Esophagus mucosa (tissue), 1 donor: ENCODE measurements at regions not wholly inside any gene's neighbourhood (a gene's known extent, or its start where the extent isn't known, plus 50 kb on each side); places are given as distances from the start of the nearest gene placed in this dataset.

Source experiments
- ATAC-seq: fragments of 200-7000 bp; cut with Tn5 transposase; one replicate; pipeline ENCODE4 v1.9.1; 2020
- donor health status: DM: yes; HTN: yes; CAD: no.

- ATAC-seq: no peak
Observed at GRCh38 chr2:215684448-215685237, 248.8 kb upstream of the FN1 start.

GRCh38 chr2:215683295-215683694 lies 247.4 kb upstream of the FN1 start:
- ATAC-seq: no peak

DNA sequence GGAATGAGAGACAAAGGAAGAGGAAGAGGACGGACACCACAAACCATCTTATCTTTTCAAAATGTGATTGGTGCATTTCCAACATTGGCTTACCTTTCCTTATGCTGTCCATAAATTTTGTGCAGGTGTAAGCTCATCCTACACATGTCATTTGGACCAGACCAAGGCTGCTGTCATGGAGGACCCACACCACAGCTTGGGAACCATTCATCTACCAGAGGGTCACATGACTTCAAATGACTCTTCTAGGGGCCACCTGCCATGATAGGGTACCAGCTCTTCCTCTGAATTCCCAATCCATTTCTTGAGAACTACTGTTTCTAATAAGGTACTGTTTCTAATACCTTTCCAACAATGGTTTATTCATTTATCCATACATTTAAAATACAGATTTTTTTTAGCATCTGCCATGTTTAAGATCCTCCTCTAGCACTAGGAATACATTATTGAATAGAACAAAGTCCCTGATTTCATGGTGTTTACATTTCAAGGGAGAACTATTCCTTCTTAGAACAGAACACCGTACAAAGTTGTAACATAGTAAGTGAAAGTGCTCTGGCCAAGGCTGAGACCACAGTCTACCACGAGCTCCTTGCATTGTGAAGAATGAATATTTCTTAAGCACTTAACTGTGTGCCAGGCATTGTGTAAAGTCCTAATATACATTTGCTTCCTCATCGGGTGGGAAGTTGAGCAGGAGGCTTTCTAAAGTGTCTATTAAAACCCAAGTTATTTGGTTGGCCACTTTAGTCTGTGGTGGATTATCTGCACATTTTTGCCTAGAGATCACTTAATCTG lies 246.1 kb upstream of the FN1 start:
- ATAC-seq: no peak

DNA sequence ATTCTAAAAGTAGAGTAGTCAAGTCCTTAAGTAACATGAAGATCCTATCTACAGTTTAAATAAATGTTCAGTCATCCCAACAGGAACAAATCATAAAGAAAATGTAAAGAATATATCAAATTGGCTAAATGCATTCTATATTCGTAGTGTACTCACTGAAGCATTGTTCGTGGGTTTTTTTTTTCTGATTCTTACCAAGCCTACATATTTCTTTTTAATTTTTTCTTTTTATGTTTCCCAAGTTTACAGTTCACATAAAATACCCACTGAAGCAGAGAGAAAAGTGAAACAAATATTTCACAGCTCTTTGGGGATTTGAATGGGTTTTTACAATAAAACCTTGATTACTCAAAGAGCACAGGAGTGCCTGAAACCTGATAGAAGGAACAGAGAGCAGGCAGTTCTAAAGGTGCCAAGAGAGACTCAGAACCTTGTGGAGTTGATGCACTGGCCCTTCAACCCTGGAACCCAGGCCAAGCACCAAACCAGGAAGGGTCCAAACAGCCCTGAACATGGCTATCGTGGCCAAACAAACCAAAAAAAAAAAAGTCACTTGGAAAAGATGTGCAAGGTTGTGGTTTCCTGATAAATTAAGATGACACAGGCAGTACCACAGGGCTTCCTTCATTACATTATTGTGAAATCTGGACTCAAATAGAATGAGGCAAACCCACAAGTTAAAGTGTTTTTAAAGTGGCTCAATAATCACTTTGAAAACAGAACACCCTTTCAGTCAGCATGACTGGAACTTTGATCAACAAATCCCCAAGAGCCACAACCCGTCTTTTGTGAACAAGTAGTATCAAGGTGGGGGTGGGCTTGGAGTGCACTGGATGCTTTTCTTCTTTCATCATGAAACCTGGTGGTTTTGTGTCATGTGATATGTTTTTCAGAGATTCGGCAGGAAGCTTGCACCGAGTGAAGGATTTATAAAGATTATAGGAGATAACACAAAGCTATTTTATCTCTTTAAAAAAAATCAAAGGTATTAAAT lies 245.0 kb upstream of the FN1 start:
- no peak for ATAC-seq

GRCh38 chr2:215678094-215678493 lies 242.2 kb upstream of the FN1 start:
- ATAC-seq: no peak

- no peak for ATAC-seq
Observed at GRCh38 chr2:215677481-215677880, 241.6 kb upstream of the FN1 start.

- no peak for ATAC-seq
Observed at GRCh38 chr2:215672406-215672805, 236.5 kb upstream of the FN1 start.

- ATAC-seq: no peak
Observed at GRCh38 chr2:215671691-215672090, 235.8 kb upstream of the FN1 start.

DNA sequence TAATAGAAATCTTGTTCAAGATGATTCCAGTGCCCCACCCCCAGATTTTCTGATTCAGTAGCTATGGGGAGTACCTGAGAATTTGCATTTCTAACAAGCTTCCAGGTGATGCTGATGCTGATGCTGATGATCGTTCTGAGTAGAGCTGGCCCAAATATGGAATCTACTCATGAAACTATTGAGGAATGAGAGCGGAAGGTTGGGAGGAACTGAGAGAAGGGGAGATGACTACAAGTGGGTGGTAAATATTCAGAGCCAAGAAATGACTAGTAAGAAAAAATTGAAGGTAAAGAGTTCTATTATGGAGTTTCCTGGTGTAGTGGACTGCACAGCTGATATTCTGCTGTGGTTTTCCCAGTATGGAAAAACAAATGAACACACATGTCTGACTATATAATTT lies 235.4 kb upstream of the FN1 start:
- no peak for ATAC-seq

DNA sequence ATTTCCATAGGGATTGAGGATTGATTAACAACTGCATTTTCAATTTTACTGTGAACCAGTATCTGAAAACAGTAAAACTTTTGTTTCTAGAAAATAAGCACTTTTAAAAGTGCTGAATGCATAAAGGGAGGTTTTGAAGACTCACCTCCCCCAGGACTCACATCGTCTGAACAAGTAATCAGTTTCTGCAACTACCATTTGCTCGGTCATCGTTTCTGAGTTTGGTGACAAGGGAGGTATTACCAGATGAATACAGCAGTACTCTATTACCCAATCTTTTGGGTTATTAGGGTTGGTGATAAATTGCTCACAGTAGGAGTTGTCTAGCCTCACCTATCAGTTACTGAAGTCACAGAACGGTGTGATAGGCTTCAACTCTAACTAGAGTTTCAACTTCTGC lies 234.5 kb upstream of the FN1 start:
- ATAC-seq: no peak

GRCh38 chr2:215668378-215668775 lies 232.5 kb upstream of the FN1 start:
- ATAC-seq: no peak

GRCh38 chr2:215667585-215668377 lies 231.9 kb upstream of the FN1 start:
- no peak for ATAC-seq

- ATAC-seq: peak; percentile 59
Observed at GRCh38 chr2:215664847-215665525, 229.1 kb upstream of the FN1 start.

DNA sequence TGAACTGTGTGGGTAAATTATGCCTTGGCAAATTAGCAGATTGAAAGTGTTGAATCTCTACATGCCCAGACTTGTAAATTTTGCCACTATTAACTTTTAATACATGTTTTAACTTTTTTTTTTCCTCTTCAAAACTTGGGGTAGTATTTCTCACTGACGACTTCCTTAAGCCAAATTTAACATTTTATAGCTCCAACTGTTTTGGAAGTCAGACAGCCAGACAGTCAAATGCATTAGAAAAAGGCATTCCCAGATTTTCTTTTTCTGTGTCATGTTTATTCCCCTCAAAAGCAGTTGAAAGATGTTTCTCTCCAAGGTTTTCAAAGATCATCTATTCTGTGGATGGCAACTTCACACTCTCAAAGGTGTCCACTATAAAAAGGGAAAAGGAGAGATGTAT lies 226.8 kb upstream of the FN1 start:
- no peak for ATAC-seq

GRCh38 chr2:215660687-215661086 lies 224.8 kb upstream of the FN1 start:
- ATAC-seq: no peak

GRCh38 chr2:215659650-215660049 lies 223.8 kb upstream of the FN1 start:
- no peak for ATAC-seq

- no peak for ATAC-seq
Observed at GRCh38 chr2:215658635-215659305, 222.9 kb upstream of the FN1 start.

DNA sequence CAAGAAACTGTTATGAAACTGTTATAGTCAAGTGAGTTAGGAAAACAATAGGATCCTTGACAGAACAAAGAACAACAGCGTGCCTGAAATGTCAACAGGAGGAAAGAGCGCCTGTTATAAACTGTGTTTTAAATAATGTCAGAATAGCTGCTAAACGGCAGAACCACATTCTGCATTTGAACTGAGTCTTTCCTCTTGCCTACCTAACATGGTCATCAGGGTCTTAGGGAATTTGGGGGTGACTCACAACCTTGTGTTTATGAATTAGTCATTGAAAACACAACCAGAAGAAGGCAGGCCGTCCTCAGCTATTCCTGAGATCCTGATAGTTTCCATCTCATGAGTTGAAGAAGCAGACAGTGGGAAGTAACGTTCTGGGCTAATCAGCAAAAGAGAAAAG lies 222.0 kb upstream of the FN1 start:
- ATAC-seq: no peak

GRCh38 chr2:215654148-215654819 lies 218.4 kb upstream of the FN1 start:
- no peak for ATAC-seq

- no peak for ATAC-seq
Observed at GRCh38 chr2:215653344-215654030, 217.6 kb upstream of the FN1 start.
